ENCODE measurements at regions not wholly inside any gene's neighbourhood (a gene's known extent, or its start where the extent isn't known, plus 50 kb on each side); places are given as distances from the start of the nearest gene placed in this dataset.
"Not testable (repeated sequence)": the region's sequence is repeated elsewhere in the genome, so short reads cannot be mapped to it uniquely, and the experiment has no call there.

DNA sequence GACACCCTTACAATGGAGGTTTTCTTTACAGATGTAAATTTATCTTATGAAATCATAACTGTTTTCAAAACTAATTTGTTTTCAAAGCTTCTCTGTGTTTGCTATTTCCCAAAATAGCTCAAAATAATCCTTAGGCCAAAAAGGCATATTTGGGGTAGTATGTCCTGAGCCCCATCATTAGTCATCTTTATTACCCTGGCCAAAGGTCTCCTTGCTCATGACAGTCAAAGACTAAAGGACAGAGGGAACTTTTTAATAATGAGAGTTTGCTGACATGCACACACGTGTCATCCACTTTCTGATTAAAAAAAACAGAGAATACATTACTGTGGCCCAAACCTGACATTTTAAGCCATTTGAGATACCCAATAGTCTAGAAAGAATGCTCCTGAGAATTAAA lies 221.9 kb upstream of the DUSP10 start:
- Histone ChIP-seq H3K9me3 (no peaks in the 10 kb centered on the region), H3K27ac (no peak overlapping the region), H3K4me1 (no peaks in the 10 kb centered on the region), H3K27me3 (no peaks in the 10 kb centered on the region), H3K4me3 (no peak overlapping the region), H3K36me3 (no peaks in the 10 kb centered on the region)
- DNase-seq, result no peak
- WGBS, 2 donors, result 77 to 85% methylated on average over 1 of the region's 1 CpG
- intact Hi-C loops (cut with DNase I), result no loop called here
- TF ChIP-seq POLR2AphosphoS5 (IDR thresholded peaks at IDR 0.05) (no peak), POLR2A (IDR thresholded peaks at IDR 0.05) (no peak), EP300 (IDR thresholded peaks at IDR 0.05) (no peak), CTCF (IDR thresholded peaks at IDR 0.05) (no peak)

GRCh38 chr1:221962385-221962784 lies 220.5 kb upstream of the DUSP10 start:
- Histone ChIP-seq H3K36me3 (no peaks in the 10 kb centered on the region), H3K9me3 (no peaks in the 10 kb centered on the region), H3K4me1 (no peaks in the 10 kb centered on the region), H3K4me3 (no peak overlapping the region), H3K27ac (no peak overlapping the region), H3K27me3 (no peaks in the 10 kb centered on the region)
- no peak for DNase-seq
- TF ChIP-seq POLR2AphosphoS5 (IDR thresholded peaks at IDR 0.05), result no peak
- no peak for TF ChIP-seq CTCF (IDR thresholded peaks at IDR 0.05)
- no peak for TF ChIP-seq EP300 (IDR thresholded peaks at IDR 0.05)
- no peak for TF ChIP-seq POLR2A (IDR thresholded peaks at IDR 0.05)
- 93 to 98% methylated on average over 4 of the region's 4 CpGs for WGBS, 2 donors
- intact Hi-C loops (cut with DNase I), result no loop called here

DNA sequence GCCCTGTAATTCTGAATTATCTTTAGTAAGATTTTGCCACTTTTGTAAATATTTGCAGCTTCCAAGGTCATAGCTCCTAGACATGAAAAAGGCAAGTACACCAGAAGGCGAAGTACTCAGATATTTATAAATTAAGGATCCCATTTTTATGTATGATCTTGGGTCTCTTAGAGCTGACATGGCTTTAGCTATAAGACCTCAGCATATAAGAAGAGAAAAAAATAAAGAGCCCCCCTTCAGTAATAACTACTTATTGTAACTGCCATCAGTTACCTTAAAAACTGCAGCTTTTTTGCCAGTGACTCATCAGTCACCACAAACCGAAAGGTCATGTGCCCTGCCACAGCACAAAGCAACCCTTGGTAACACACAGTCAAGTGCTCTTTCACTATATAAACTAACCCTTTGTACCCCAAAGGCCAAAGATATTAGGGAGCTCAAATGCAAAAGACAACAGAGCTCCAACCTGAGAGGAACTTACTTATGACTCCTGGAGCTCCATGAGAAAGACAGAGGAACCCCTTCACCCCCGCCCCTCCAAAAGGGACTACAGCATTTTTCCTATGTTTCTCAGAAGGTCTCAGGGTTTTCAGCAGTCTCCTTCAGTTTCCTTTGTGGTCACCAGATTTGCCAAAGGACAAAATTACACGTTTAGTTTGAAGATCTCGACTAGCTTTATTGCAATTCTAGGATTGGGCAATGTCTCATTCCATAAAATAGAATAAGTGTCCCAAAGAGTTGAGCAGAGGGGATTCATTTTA lies 219.8 kb upstream of the DUSP10 start:
- 53 to 56% methylated on average over 5 of the region's 5 CpGs for WGBS, 2 donors
- H3K4me1 ChIP-seq, result no peaks in the 10 kb centered on the region
- no peak overlapping the region for H3K4me3 ChIP-seq
- H3K27me3 ChIP-seq, result no peaks in the 10 kb centered on the region
- DNase-seq, result no peak
- TF ChIP-seq POLR2AphosphoS5 (IDR thresholded peaks at IDR 0.05) (no peak), EP300 (IDR thresholded peaks at IDR 0.05) (no peak), POLR2A (IDR thresholded peaks at IDR 0.05) (no peak)
- intact Hi-C loops (cut with DNase I), result no loop called here
- no peaks in the 10 kb centered on the region for H3K36me3 ChIP-seq
- no peaks in the 10 kb centered on the region for H3K9me3 ChIP-seq
- H3K27ac ChIP-seq, result no peak overlapping the region

- H3K36me3 ChIP-seq; intact Hi-C loops (cut with DNase I); H3K4me1 ChIP-seq; H3K9me3 ChIP-seq; H3K4me3 ChIP-seq; H3K27ac ChIP-seq; H3K27me3 ChIP-seq; DNase-seq: not testable (repeated sequence)
- 64 to 71% methylated on average over 2 of the region's 2 CpGs for WGBS, 2 donors
Observed at GRCh38 chr1:221958161-221958562, 216.3 kb upstream of the DUSP10 start.

DNA sequence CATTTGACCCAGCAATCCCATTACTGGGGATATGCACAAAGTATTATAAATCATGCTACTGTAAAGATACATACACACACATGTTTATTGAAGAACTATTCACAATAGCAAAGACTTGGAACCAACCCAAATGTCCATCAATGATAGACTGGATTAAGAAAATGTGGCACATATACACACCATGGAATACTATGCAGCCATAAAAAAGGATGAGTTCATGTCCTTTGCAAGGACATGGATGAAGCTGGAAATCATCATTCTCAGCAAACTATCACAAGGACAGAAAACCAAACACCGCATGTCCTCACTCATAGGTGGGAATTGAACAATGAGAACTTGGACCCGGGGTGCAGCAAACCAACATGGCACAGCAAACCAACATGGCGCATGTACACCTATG lies 215.5 kb upstream of the DUSP10 start:
- H3K4me1 ChIP-seq; DNase-seq; H3K27me3 ChIP-seq; H3K4me3 ChIP-seq; H3K36me3 ChIP-seq; H3K9me3 ChIP-seq; H3K27ac ChIP-seq; intact Hi-C loops (cut with DNase I): not testable (repeated sequence)
- 97 to 99% methylated on average over 3 of the region's 3 CpGs for WGBS, 2 donors

DNA sequence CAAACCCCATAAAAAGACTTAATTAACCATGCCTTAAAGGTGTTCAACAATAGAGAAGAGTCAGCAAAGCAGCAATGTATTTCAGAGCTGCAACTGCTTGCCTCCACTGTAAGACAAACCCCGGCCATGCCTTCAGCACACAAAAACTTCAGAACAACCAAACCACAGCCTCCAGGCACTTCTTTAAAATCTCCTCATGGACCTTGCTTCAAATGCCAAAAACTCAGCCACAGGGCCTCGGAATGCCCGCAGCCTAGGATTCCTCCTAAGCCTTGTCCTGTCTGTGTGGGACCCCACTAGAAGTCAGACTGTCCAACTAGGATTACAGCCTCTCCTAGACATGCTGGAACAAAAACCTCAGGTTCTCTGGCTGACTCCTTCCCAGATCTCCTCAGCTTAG lies 208.1 kb upstream of the DUSP10 start:
- no peak for DNase-seq
- Histone ChIP-seq H3K27me3 (no peaks in the 10 kb centered on the region), H3K4me3 (no peak overlapping the region), H3K27ac (no peak overlapping the region), H3K36me3 (no peaks in the 10 kb centered on the region), H3K4me1 (no peaks in the 10 kb centered on the region), H3K9me3 (peaks cover 0 to 7% (median 0%) of the 10 kb centered on the region in 4 donors)
- intact Hi-C loops (cut with DNase I), result no loop called here
- TF ChIP-seq POLR2AphosphoS5 (IDR thresholded peaks at IDR 0.05) (no peak), EP300 (IDR thresholded peaks at IDR 0.05) (no peak), CTCF (IDR thresholded peaks at IDR 0.05) (no peak), POLR2A (IDR thresholded peaks at IDR 0.05) (no peak)
- 82 to 92% methylated on average over 3 of the region's 3 CpGs for WGBS, 2 donors

Data from sigmoid colon (tissue), 6 donors.